ACC112 (cell line): ENCODE measurements at regions not wholly inside any gene's neighbourhood (a gene's known extent, or its start where the extent isn't known, plus 50 kb on each side); places are given as distances from the start of the nearest gene placed in this dataset.

Experiments used
- H2AFZ ChIP-seq: fragments of 200-600 bp; sonication (generic); one replicate; pipeline ENCODE4 v1.6.0; 2017; ENCODE audit warnings: antibody characterized with exemption, low read length; ENCODE audit not compliant: unreplicated experiment
- H3K27ac ChIP-seq: fragments of 200-600 bp; sonication (generic); 2 replicates; pipeline ENCODE4 v1.5.1; 2014; ENCODE audit warnings: low read depth, mild to moderate bottlenecking, antibody characterized with exemption, low read length, moderate library complexity
- H3K27me3 ChIP-seq: fragments of 200-600 bp; sonication (generic); 2 replicates; pipeline ENCODE4 v1.6.1; 2014; ENCODE audit warnings: mild to moderate bottlenecking, antibody characterized with exemption, low read length, moderate library complexity, mixed read lengths; ENCODE audit not compliant: insufficient read depth
- H3K36me3 ChIP-seq: fragments of 200-600 bp; sonication (generic); 2 replicates; pipeline ENCODE4 v1.6.1; 2016; ENCODE audit warnings: mild to moderate bottlenecking, antibody characterized with exemption, low read length, moderate library complexity, mixed read lengths; ENCODE audit not compliant: insufficient read depth
- H3K4me1 ChIP-seq: fragments of 200-600 bp; sonication (generic); one replicate; pipeline ENCODE4 v1.6.1; 2016; ENCODE audit warnings: low read length, mixed read lengths; ENCODE audit not compliant: insufficient read depth, unreplicated experiment, control insufficient read depth
- H3K4me3 ChIP-seq: fragments of 200-600 bp; sonication (generic); 2 replicates; pipeline ENCODE4 v1.5.1; 2014; ENCODE audit warnings: mild to moderate bottlenecking, low read depth, low read length
- H3K79me2 ChIP-seq: fragments of 200-600 bp; sonication (generic); one replicate; pipeline ENCODE4 v1.6.0; 2016; ENCODE audit warnings: low read length; ENCODE audit not compliant: control insufficient read depth, unreplicated experiment, insufficient read depth

DNA sequence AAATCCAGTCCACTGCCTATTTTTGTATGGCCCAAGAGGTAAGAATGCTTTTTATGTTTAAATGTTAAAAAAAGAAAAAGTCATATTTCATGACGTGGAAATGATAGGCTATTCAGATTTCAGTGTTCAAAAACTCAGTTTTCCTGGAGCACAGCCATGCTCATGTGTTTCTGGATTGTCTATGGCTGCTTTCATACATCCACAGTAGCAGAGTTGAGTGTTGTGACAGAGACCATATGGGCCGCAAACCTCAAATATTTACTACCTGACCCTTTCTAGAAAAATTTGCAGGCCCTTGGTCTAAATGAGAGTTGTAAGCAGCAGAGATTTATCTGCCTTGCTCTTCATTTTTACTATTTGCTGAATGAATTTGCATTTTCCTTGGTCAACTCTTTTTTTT is 264.1 kb downstream of the CBLN1 start:
- H3K36me3 ChIP-seq, result no peaks in the 10 kb centered on the region
- H2AFZ ChIP-seq, result no peak overlapping the region
- no peaks in the 10 kb centered on the region for H3K79me2 ChIP-seq
- no peak overlapping the region for H3K4me3 ChIP-seq
- no peaks in the 10 kb centered on the region for H3K27me3 ChIP-seq
- no peak overlapping the region for H3K27ac ChIP-seq
- no peaks in the 10 kb centered on the region for H3K4me1 ChIP-seq

DNA sequence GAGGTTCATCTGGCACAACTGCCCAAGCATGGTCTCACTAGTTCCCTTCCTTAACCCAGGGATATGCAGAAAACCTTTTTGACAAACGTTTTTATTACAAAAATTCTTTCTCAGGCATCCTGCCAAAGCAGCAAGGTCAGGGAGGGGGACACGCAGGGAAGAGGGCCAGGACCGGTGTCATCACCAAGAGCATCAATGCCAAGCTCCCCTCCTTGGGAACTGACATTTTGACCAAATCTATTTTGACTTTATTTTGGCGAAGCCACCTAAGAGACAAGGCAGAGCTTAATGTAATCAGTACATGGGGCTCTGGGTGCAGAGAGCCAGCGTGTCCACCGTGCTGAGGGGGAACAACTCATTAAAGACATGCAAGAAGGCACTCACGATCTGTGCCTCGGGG is 265.2 kb downstream of the CBLN1 start:
- Histone ChIP-seq H3K27ac (no peak overlapping the region), H3K36me3 (no peaks in the 10 kb centered on the region), H2AFZ (no peak overlapping the region), H3K27me3 (no peaks in the 10 kb centered on the region), H3K79me2 (no peaks in the 10 kb centered on the region), H3K4me1 (no peaks in the 10 kb centered on the region), H3K4me3 (no peak overlapping the region)

DNA sequence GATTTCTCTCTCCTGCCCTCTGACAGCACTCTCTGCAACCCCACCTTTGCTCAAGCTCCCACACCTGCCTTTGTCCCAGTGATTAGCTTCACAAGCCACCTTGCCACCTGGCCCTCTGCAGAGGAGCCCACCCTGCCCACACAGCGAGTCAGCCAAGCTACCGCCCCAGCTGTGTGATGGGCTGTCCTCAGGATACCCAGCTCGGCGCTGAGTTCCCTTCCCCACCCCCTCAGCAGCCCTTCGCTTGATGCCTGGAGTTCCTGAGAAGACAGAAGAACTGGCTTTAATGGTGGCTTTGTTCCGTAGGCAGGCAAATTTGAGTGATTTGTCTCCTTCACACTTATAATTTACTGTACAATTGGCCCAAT is 266.4 kb downstream of the CBLN1 start:
- Histone ChIP-seq H3K4me1 (no peaks in the 10 kb centered on the region), H3K27ac (no peak overlapping the region), H3K36me3 (no peaks in the 10 kb centered on the region), H3K79me2 (no peaks in the 10 kb centered on the region), H3K27me3 (no peaks in the 10 kb centered on the region), H3K4me3 (no peak overlapping the region), H2AFZ (no peak overlapping the region)

DNA sequence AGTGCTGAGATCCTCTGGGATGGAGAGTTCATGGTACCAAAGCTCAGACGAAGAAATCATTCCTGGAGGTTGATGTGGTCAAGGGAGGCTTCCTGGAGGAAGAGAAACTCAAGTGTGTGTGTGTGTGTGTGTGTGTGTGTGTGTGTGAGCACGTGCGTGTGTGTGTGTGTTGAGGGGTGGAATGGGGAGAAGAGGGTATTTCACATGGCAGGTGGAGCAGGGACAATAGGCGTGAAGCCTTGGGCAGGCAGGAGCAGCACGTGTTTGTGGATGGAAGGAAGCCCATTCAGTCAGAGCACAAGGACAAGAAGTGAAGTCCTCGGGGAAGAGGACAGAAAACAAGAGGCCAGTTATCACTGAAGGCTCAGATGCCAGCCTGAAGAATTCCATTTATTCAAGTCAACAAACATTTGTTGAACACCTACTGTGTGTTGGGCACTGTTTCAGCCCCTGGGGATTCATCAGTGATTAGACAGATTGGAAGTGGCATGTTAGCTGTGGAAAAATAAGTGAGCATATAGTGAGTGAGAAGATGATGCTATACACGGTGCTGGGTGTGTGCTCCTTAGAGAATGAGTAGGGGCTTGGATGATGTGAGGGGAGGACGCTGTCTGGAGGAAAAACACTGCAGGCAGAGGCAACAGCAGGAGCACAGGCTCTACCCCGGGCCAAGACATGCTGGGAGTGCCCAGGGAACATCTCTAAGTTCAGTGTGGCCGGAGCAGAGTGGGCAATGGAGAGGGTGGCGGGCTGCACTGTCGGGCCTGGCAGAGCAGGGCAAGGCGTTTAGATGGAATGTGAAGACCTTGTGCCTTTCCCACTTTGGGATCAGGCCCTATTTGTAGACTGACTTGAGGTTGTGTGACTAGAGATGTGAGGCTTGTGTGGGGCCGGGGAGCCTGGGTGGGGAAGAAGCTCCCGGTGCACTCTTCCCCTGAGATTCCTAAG is 267.1 kb downstream of the CBLN1 start:
- H3K79me2 ChIP-seq, result no peaks in the 10 kb centered on the region
- no peak overlapping the region for H2AFZ ChIP-seq
- no peak overlapping the region for H3K4me3 ChIP-seq
- no peak overlapping the region for H3K27ac ChIP-seq
- no peaks in the 10 kb centered on the region for H3K27me3 ChIP-seq
- H3K36me3 ChIP-seq, result no peaks in the 10 kb centered on the region
- H3K4me1 ChIP-seq, result no peaks in the 10 kb centered on the region

DNA sequence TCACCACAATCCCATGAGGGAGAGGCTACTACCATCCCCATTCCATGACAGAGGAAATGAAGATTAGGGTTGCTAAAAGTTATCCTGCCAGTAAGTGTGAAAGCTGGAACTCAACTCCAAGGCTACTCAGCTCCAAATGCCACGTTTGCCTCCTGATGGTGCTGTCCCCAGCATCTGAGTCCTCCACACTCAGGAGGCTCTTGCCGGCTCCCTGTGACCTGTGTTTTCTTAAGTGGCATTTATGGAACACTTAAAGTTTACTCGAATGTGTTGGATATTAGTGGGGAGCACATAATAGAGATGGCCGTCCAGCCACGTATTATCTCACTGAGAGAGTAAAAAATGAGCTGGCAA is 267.9 kb downstream of the CBLN1 start:
- Histone ChIP-seq H3K79me2 (no peaks in the 10 kb centered on the region), H3K36me3 (no peaks in the 10 kb centered on the region), H3K4me3 (no peak overlapping the region), H3K27me3 (no peaks in the 10 kb centered on the region), H2AFZ (no peak overlapping the region), H3K4me1 (no peaks in the 10 kb centered on the region), H3K27ac (no peak overlapping the region)

DNA sequence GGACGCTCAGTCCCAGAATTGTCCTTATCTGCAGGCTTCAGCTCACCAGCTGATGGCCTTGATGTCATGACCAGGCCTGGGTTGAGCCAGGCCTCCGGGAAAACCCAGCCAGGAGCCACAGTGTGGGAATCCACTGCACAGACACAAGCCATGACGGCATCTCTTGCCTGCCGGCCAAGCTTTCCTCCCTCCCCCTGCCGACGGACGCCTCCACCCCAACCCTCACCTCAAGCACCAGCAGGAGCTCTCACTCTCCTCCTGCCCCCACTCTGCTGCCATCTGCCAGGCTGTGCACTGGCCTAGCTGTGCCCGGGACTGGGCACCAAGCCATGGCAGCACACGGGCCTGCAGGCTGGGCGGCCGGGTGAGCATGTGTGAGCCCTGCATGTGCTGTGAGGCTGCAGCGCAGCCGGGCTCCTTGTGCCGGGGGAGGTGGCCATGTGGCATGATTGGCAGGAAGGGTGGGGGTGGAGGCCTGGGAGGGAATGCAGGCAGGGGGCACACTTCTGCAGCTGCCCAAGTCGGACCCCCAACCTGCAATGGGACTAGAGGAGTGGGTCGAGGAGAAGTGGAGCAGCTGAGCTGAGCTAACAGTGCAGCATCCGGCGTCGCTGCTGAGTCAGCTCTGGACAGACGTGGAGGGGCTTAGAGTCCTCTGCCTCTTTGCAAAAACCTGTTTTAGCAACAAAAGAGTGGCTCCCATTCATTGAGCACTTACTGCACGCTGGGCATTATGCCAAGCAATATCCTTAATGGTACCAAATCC is 268.5 kb downstream of the CBLN1 start:
- no peak overlapping the region for H3K27ac ChIP-seq
- H3K36me3 ChIP-seq, result no peaks in the 10 kb centered on the region
- no peak overlapping the region for H2AFZ ChIP-seq

DNA sequence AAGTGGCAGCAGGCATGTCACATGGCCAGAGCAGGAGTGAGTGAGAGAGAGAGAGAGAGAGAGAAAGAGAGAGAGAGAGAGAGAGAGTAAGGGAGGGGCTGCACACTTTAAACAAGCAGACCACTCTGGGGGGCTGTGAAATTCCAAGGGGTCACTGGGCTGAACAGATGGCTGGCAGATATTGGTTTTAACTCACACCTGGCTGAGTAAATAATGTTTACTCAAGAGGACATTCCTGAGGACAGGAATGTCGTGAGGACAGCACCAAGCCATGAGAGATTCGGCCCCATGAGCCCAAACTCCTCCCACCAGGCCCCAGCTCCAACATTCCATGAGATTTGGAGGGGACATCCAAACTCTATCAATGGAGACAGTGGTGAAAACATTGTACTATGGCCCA is 269.7 kb downstream of the CBLN1 start:
- H3K36me3 ChIP-seq, result no peaks in the 10 kb centered on the region
- H3K27ac ChIP-seq, result no peak overlapping the region
- no peak overlapping the region for H3K4me3 ChIP-seq
- no peaks in the 10 kb centered on the region for H3K27me3 ChIP-seq
- H3K79me2 ChIP-seq, result no peaks in the 10 kb centered on the region
- H2AFZ ChIP-seq, result no peak overlapping the region
- H3K4me1 ChIP-seq, result no peaks in the 10 kb centered on the region

More for the DNA sequence above, 268.5 kb downstream of the CBLN1 start:
- Histone ChIP-seq H3K4me1 (no peaks in the 10 kb centered on the region), H3K4me3 (no peak overlapping the region), H3K27me3 (no peaks in the 10 kb centered on the region), H3K79me2 (no peaks in the 10 kb centered on the region)

DNA sequence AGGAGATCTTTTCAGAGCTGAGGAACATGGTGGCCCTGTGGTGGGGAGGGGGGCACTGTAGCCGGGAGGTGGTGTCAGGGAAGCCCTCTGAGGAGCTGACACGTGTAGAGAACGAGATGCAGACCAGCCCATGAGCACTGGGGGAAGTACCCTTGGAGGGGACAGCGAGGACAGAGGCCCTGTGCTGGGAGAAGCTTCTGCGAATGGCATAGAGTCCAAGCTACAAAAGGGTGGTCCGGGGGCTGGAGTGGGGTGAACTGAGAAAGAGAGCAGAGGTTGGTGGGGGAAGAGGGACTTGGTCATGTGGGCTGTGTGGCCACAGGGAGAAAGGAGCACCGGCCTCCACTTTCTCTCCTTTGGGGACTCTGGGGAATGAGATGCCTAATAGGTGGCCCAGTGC is 270.8 kb downstream of the CBLN1 start:
- H2AFZ ChIP-seq, result no peak overlapping the region
- no peak overlapping the region for H3K4me3 ChIP-seq
- H3K27ac ChIP-seq, result no peak overlapping the region
- H3K4me1 ChIP-seq, result no peaks in the 10 kb centered on the region
- H3K27me3 ChIP-seq, result no peaks in the 10 kb centered on the region
- no peaks in the 10 kb centered on the region for H3K36me3 ChIP-seq
- no peaks in the 10 kb centered on the region for H3K79me2 ChIP-seq

DNA sequence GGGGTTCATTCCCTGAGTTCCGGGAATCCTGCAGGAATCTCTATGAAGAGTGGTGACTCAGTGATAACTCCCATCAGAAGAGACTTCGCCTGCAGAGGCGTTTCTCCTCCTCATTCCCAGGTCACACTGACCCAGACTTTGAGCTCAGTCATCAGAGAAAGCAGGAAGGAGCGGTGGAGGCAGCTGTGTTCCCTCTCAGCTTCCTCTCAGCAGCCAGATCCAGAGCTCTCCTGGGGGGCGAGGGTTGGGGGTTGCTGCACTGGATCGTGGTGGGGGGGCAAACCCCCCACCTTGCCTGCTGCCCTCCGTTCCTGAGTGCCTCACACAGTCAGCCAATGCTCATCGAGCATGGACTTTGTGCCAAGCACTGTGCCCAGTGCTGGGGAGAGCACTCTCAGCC is 271.2 kb downstream of the CBLN1 start:
- no peak overlapping the region for H2AFZ ChIP-seq
- no peak overlapping the region for H3K27ac ChIP-seq
- H3K27me3 ChIP-seq, result no peaks in the 10 kb centered on the region
- H3K36me3 ChIP-seq, result no peaks in the 10 kb centered on the region
- H3K4me1 ChIP-seq, result no peaks in the 10 kb centered on the region
- H3K4me3 ChIP-seq, result no peak overlapping the region
- no peaks in the 10 kb centered on the region for H3K79me2 ChIP-seq

DNA sequence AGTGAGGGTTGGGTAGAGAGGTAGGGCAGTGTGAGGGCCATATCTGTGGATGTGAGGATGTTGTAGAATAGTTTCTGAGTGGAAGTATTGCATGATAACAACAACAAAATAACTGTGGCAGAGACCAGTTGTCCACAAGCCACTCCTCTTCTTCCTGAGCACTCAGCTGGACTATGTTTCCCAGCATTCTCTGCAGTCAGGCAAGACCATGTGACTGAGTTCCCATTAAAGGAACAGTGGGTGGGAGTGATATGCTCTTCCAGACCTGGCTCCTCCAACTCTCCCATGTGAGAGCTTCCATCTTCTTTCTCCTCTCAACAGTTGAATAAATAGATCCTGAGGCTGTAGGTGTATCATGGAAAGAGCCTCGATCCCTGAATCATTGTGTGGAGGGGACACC is 272.4 kb downstream of the CBLN1 start:
- no peaks in the 10 kb centered on the region for H3K36me3 ChIP-seq
- H3K4me3 ChIP-seq, result no peak overlapping the region
- H3K27ac ChIP-seq, result no peak overlapping the region
- no peak overlapping the region for H2AFZ ChIP-seq
- no peaks in the 10 kb centered on the region for H3K79me2 ChIP-seq
- H3K27me3 ChIP-seq, result no peaks in the 10 kb centered on the region
- no peaks in the 10 kb centered on the region for H3K4me1 ChIP-seq

DNA sequence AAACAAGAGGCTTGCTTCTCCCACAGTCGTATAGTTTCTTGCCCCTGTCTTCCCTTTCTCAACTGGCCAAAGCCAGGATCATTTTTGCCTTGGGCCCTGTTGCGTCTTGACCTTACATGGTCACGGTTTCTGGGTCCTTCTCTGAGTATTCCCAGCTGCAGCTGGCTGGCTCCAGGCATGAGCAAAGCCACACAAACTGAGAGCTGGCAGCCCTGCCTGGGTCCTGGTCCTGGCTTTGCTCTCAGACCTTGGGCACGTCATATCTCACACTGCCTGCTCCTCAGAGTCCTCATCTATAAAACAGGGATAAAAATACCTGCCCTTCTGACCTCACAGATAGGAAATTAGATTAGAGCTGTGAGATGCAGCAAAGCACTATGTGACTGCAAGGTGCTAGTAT is 277.6 kb downstream of the CBLN1 start:
- Histone ChIP-seq H3K36me3 (no peaks in the 10 kb centered on the region), H3K4me1 (no peaks in the 10 kb centered on the region), H3K4me3 (no peak overlapping the region)

More for the DNA sequence above, 277.6 kb downstream of the CBLN1 start:
- Histone ChIP-seq H3K27ac (no peak overlapping the region), H3K27me3 (no peaks in the 10 kb centered on the region), H3K79me2 (no peaks in the 10 kb centered on the region), H2AFZ (no peak overlapping the region)
